ENCODE measurements at regions not wholly inside any gene's neighbourhood (a gene's known extent, or its start where the extent isn't known, plus 50 kb on each side); places are given as distances from the start of the nearest gene placed in this dataset.

GRCh38 chr15:81473177-81473576 lies 99.2 kb upstream of the TMC3 start:
- H3K27me3 ChIP-seq, result no peaks in the 10 kb centered on the region
- H3K9me3 ChIP-seq, result no peaks in the 10 kb centered on the region
- no peak overlapping the region for H3K4me3 ChIP-seq
- no peaks in the 10 kb centered on the region for H3K4me1 ChIP-seq
- no peaks in the 10 kb centered on the region for H3K36me3 ChIP-seq
- no peak for DNase-seq (ENCODE audit: low spot score in 2 of 2)
- intact Hi-C loops (cut with DNase I; ENCODE audit: low total_unique reads), result no loop called here
- TF ChIP-seq, protein P1, sequence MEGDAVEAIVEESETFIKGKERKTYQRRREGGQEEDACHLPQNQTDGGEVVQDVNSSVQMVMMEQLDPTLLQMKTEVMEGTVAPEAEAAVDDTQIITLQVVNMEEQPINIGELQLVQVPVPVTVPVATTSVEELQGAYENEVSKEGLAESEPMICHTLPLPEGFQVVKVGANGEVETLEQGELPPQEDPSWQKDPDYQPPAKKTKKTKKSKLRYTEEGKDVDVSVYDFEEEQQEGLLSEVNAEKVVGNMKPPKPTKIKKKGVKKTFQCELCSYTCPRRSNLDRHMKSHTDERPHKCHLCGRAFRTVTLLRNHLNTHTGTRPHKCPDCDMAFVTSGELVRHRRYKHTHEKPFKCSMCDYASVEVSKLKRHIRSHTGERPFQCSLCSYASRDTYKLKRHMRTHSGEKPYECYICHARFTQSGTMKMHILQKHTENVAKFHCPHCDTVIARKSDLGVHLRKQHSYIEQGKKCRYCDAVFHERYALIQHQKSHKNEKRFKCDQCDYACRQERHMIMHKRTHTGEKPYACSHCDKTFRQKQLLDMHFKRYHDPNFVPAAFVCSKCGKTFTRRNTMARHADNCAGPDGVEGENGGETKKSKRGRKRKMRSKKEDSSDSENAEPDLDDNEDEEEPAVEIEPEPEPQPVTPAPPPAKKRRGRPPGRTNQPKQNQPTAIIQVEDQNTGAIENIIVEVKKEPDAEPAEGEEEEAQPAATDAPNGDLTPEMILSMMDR (IDR thresholded peaks at IDR 0.05), result no peak
- TF ChIP-seq POLR2AphosphoS5 (IDR thresholded peaks at IDR 0.05), result no peak
- TF ChIP-seq POLR2A (IDR thresholded peaks at IDR 0.05), result no peak
- no peak overlapping the region for H3K27ac ChIP-seq

GRCh38 chr15:81471151-81471550 lies 97.1 kb upstream of the TMC3 start:
- Histone ChIP-seq H3K4me1 (no peaks in the 10 kb centered on the region), H3K9me3 (no peaks in the 10 kb centered on the region), H3K4me3 (no peak overlapping the region), H3K36me3 (no peaks in the 10 kb centered on the region), H3K27ac (no peak overlapping the region), H3K27me3 (no peaks in the 10 kb centered on the region)
- intact Hi-C loops (cut with DNase I; ENCODE audit: low total_unique reads), result no loop called here
- TF ChIP-seq POLR2AphosphoS5 (IDR thresholded peaks at IDR 0.05) (no peak), POLR2A (IDR thresholded peaks at IDR 0.05) (no peak)
- TF ChIP-seq, protein P1 (IDR thresholded peaks at IDR 0.05), result no peak
- DNase-seq (ENCODE audit: low spot score in 2 of 2), result no peak

DNA sequence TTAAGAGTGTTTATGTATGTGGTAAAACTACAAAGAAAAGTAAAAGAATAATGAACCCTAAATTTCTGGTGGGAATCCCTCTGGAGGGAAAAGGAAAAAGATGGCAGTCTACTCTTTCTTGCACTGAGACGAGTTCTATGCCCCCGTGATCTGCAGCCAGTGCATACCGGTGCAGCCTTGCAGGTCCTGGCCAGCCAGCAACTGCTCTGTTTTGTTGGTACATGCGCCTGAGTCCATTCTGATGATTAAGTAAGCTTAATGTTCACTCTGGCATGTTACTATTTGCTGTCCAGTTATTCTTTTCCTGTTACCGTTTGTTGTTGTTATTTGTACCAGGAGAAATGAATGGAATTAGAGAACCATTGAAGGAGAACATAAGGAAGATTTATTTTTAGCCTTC lies 95.1 kb upstream of the TMC3 start:
- no peak for DNase-seq (ENCODE audit: low spot score in 2 of 2)
- no peak overlapping the region for H3K4me3 ChIP-seq
- H3K36me3 ChIP-seq, result no peaks in the 10 kb centered on the region
- no peaks in the 10 kb centered on the region for H3K27me3 ChIP-seq
- no peaks in the 10 kb centered on the region for H3K9me3 ChIP-seq
- H3K4me1 ChIP-seq, result no peaks in the 10 kb centered on the region
- TF ChIP-seq POLR2A (IDR thresholded peaks at IDR 0.05) (no peak), POLR2AphosphoS5 (IDR thresholded peaks at IDR 0.05) (no peak)
- TF ChIP-seq, protein P1 (IDR thresholded peaks at IDR 0.05), result no peak
- intact Hi-C loops (cut with DNase I; ENCODE audit: low total_unique reads), result no loop called here
- no peak overlapping the region for H3K27ac ChIP-seq

- no peak overlapping the region for H3K27ac ChIP-seq
- H3K36me3 ChIP-seq, result no peaks in the 10 kb centered on the region
- no peak overlapping the region for H3K4me3 ChIP-seq
- no peaks in the 10 kb centered on the region for H3K9me3 ChIP-seq
- intact Hi-C loops (cut with DNase I; ENCODE audit: low total_unique reads), result no loop called here
- no peaks in the 10 kb centered on the region for H3K27me3 ChIP-seq
- TF ChIP-seq, protein P1 (IDR thresholded peaks at IDR 0.05), result no peak
- TF ChIP-seq POLR2AphosphoS5 (IDR thresholded peaks at IDR 0.05), result no peak
- TF ChIP-seq POLR2A (IDR thresholded peaks at IDR 0.05), result no peak
- DNase-seq (ENCODE audit: low spot score in 2 of 2), result no peak
- no peaks in the 10 kb centered on the region for H3K4me1 ChIP-seq
Observed at GRCh38 chr15:81466741-81467140, 92.7 kb upstream of the TMC3 start.

DNA sequence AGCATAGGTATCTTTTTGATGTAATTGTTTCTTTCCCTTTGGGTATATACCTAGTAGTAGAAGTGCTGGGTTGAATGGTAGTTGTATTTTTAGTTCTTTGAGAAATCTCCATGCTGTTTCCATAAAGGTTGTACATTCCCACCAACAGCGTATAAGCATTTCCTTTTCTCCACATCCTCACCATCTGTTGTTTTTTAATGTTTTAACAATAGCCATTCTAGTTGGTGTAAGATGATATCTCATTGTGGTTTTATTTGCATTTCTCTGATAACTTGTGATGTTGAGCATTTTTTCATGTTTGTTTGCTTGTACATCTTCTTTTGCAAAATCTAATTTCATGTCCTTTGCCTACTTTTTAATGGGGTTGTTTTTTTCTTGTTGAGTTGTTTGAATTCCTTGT lies 80.0 kb upstream of the TMC3 start:
- no peaks in the 10 kb centered on the region for H3K27me3 ChIP-seq
- H3K4me1 ChIP-seq, result no peaks in the 10 kb centered on the region
- H3K27ac ChIP-seq, result no peak overlapping the region
- peaks cover 0 to 18% of the 10 kb centered on the region in 2 donors for H3K9me3 ChIP-seq
- no peak for DNase-seq (ENCODE audit: low spot score in 2 of 2)
- no peak overlapping the region for H3K4me3 ChIP-seq
- no peaks in the 10 kb centered on the region for H3K36me3 ChIP-seq
- TF ChIP-seq POLR2A (IDR thresholded peaks at IDR 0.05) (no peak), POLR2AphosphoS5 (IDR thresholded peaks at IDR 0.05) (no peak)
- TF ChIP-seq, protein P1 (IDR thresholded peaks at IDR 0.05), result no peak
- intact Hi-C loops (cut with DNase I; ENCODE audit: low total_unique reads), result no loop called here

All from breast epithelium (tissue), 4 donors.